ENCODE measurements at regions not wholly inside any gene's neighbourhood (a gene's known extent, or its start where the extent isn't known, plus 50 kb on each side); places are given as distances from the start of the nearest gene placed in this dataset.

DNA sequence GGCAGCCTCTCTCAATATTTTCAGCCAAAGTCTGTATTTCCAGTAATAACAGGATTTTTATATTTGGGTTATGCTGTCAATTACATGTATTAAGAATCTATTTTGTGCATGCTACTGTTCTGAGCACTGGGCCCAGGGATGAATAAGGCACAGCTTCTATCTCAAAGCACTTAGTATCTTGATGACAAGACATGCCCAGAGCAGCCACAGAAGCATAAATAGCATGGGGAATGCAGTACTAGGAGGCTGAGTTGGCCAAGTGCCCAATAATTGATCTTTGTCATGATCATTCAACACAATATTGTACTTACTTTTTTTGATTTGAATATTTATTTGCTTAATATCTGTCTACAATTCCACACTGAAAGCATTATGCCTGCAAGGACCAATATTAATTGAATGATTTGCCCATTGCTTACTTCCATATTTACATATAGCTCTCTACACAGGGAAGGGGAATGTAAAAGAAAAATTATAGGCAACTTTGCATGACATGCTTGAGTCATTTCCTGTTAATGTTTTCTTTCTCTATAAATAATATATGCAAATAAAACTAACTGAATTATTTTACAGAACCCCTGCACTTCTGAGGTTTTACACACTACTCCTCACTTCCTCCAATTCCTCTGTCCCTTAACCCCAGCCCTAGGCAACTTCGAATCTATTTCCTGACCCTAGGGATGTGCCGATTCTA is 298.9 kb upstream of the BMP2 start:
- TF ChIP-seq YY1 (IDR thresholded peaks at IDR 0.05; ENCODE audit: insufficient read depth, insufficient read length) (no peak), SUZ12 (IDR thresholded peaks at IDR 0.05; ENCODE audit: extremely low read depth, insufficient read depth, insufficient read length) (no peak), ZNF274 (IDR thresholded peaks at IDR 0.05; ENCODE audit: low read depth, low read length) (no peak)
- DNase-seq (ENCODE audit: low read depth, low spot score): no peak
- H3K9me3 ChIP-seq (ENCODE audit: insufficient read depth, low read length): no peaks in the 10 kb centered on the region

DNA sequence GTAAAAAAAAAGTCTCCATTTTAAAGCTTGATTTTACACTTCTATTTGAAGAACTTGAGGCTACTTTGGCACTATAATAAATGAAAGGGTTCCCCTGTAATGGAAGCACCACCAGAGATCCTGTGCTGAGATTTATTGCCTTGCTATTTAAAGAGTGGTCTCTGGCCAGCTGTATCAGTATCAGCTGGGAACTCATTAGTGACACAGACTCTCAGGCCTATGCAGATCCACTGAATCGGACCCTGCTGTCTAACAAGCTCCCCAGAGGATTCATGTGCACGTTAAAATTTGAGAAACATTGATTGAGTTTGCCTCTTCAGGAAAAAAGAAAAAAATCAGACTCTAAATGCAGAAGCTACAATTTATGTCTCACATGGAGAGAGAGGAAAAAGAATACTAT is 299.9 kb upstream of the BMP2 start:
- Histone ChIP-seq H3K36me3 (ENCODE audit: insufficient read depth, insufficient read length, low read length) (no peaks in the 10 kb centered on the region), H3K9me3 (ENCODE audit: insufficient read depth, low read length) (no peaks in the 10 kb centered on the region), H3K27me3 (ENCODE audit: insufficient read depth, insufficient read length) (no peaks in the 10 kb centered on the region), H3K9ac (ENCODE audit: insufficient read length, low read depth) (no peak overlapping the region), H3K4me3 (ENCODE audit: insufficient read length, low read depth) (no peak overlapping the region), H3K4me1 (ENCODE audit: insufficient read depth, insufficient read length) (no peaks in the 10 kb centered on the region)
- TF ChIP-seq YY1 (IDR thresholded peaks at IDR 0.05; ENCODE audit: insufficient read depth, insufficient read length): no peak
- TF ChIP-seq SUZ12 (IDR thresholded peaks at IDR 0.05; ENCODE audit: extremely low read depth, insufficient read depth, insufficient read length): no peak
- TF ChIP-seq ZNF274 (IDR thresholded peaks at IDR 0.05; ENCODE audit: low read depth, low read length): no peak
- no peak for DNase-seq (ENCODE audit: low read depth, low spot score)

More for the DNA sequence above, 298.9 kb upstream of the BMP2 start:
- Histone ChIP-seq H3K4me3 (ENCODE audit: insufficient read length, low read depth) (no peak overlapping the region), H3K36me3 (ENCODE audit: insufficient read depth, insufficient read length, low read length) (no peaks in the 10 kb centered on the region), H3K27me3 (ENCODE audit: insufficient read depth, insufficient read length) (no peaks in the 10 kb centered on the region), H3K4me1 (ENCODE audit: insufficient read depth, insufficient read length) (no peaks in the 10 kb centered on the region), H3K9ac (ENCODE audit: insufficient read length, low read depth) (no peak overlapping the region)

DNA sequence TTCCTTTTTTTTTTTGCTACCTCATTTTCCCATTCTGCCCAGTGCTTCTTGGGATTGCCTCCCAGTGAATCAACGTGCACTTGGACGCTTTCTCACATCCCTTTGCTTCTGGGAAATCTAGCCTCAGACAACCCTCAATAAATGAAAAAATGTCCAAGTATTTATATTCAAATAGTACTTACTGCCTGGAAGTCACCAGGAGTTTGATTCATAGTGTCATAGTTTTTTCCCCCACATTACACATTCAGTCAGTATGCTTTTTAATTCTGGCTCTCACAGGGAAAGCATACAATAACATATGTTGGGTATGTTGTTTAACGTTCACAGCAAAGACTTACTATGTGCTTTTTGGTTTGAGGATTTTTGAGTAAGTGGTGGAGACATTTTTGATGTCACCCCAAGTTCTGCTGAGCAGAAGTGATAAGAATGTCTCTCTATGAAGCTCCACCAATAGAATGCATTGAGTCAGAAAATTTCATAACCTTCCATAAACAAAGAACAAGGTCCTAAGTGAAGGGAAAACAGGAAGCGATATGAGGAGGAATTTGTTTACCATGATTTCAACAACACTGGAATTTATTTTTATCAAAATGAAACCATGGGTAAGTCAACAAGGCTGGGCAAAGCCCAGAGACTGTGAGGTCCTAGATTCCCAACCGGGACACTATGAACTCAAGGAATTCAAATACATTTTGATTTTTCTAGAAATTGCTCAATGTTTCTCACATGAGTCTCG is 301.2 kb upstream of the BMP2 start:
- no peak for TF ChIP-seq YY1 (IDR thresholded peaks at IDR 0.05; ENCODE audit: insufficient read depth, insufficient read length)
- TF ChIP-seq ZNF274 (IDR thresholded peaks at IDR 0.05; ENCODE audit: low read depth, low read length): no peak
- no peaks in the 10 kb centered on the region for H3K36me3 ChIP-seq (ENCODE audit: insufficient read depth, insufficient read length, low read length)
- H3K9me3 ChIP-seq (ENCODE audit: insufficient read depth, low read length): no peaks in the 10 kb centered on the region
- no peak overlapping the region for H3K9ac ChIP-seq (ENCODE audit: insufficient read length, low read depth)
- H3K27me3 ChIP-seq (ENCODE audit: insufficient read depth, insufficient read length): no peaks in the 10 kb centered on the region
- H3K4me3 ChIP-seq (ENCODE audit: insufficient read length, low read depth): no peak overlapping the region
- no peak for DNase-seq (ENCODE audit: low read depth, low spot score)
- H3K4me1 ChIP-seq (ENCODE audit: insufficient read depth, insufficient read length): no peaks in the 10 kb centered on the region

DNA sequence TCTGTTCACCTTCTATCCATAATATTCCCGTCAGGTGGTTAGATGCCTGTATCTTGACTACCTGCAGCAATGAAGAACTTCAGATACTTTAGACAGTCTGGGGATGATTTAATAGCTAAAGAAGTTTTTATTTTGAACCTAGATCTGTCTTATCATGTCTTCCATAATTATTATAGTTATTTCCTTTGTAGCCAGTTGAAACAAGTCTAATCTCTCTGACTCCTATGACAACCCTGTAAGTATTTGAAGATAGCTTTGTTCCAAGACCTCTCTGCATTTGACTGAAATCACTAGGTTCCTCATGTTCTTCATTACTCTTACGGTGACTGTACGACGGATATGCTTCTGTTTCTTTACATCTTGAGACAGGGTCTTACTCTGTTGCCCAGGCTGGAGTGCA is 316.6 kb upstream of the BMP2 start:
- H3K36me3 ChIP-seq (ENCODE audit: insufficient read depth, insufficient read length, low read length): no peaks in the 10 kb centered on the region
- H3K4me3 ChIP-seq (ENCODE audit: insufficient read length, low read depth): no peak overlapping the region
- no peaks in the 10 kb centered on the region for H3K4me1 ChIP-seq (ENCODE audit: insufficient read depth, insufficient read length)
- TF ChIP-seq SUZ12 (IDR thresholded peaks at IDR 0.05; ENCODE audit: extremely low read depth, insufficient read depth, insufficient read length) (no peak), ZNF274 (IDR thresholded peaks at IDR 0.05; ENCODE audit: low read depth, low read length) (no peak), YY1 (IDR thresholded peaks at IDR 0.05; ENCODE audit: insufficient read depth, insufficient read length) (no peak)
- no peaks in the 10 kb centered on the region for H3K9me3 ChIP-seq (ENCODE audit: insufficient read depth, low read length)
- DNase-seq (ENCODE audit: low read depth, low spot score): no peak
- no peak overlapping the region for H3K9ac ChIP-seq (ENCODE audit: insufficient read length, low read depth)
- no peaks in the 10 kb centered on the region for H3K27me3 ChIP-seq (ENCODE audit: insufficient read depth, insufficient read length)

DNA sequence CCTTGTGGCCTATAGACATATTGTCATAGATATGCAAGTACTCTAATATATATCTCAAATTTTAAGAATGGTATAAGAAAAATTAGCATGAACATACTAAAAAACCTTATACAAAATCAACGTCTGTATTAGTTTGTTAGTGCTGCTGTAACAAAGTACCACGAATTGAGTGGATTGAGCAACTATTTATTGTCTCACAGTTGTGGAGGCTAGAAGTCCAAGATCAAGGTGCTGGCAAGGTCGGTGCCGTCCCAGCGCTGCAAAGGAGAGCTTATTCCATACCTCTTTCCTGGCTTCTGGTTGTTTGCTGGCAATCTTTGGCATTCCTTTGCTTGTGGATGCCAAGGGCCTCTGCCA is 317.6 kb upstream of the FERMT1 start:
- no peaks in the 10 kb centered on the region for H3K9me3 ChIP-seq (ENCODE audit: insufficient read depth, low read length)
- no peaks in the 10 kb centered on the region for H3K36me3 ChIP-seq (ENCODE audit: insufficient read depth, insufficient read length, low read length)
- TF ChIP-seq SUZ12 (IDR thresholded peaks at IDR 0.05; ENCODE audit: extremely low read depth, insufficient read depth, insufficient read length): no peak
- TF ChIP-seq ZNF274 (IDR thresholded peaks at IDR 0.05; ENCODE audit: low read depth, low read length): no peak
- no peak for TF ChIP-seq YY1 (IDR thresholded peaks at IDR 0.05; ENCODE audit: insufficient read depth, insufficient read length)
- no peak overlapping the region for H3K9ac ChIP-seq (ENCODE audit: insufficient read length, low read depth)
- H3K27me3 ChIP-seq (ENCODE audit: insufficient read depth, insufficient read length): no peaks in the 10 kb centered on the region
- no peak for DNase-seq (ENCODE audit: low read depth, low spot score)
- H3K4me3 ChIP-seq (ENCODE audit: insufficient read length, low read depth): no peak overlapping the region
- no peaks in the 10 kb centered on the region for H3K4me1 ChIP-seq (ENCODE audit: insufficient read depth, insufficient read length)

DNA sequence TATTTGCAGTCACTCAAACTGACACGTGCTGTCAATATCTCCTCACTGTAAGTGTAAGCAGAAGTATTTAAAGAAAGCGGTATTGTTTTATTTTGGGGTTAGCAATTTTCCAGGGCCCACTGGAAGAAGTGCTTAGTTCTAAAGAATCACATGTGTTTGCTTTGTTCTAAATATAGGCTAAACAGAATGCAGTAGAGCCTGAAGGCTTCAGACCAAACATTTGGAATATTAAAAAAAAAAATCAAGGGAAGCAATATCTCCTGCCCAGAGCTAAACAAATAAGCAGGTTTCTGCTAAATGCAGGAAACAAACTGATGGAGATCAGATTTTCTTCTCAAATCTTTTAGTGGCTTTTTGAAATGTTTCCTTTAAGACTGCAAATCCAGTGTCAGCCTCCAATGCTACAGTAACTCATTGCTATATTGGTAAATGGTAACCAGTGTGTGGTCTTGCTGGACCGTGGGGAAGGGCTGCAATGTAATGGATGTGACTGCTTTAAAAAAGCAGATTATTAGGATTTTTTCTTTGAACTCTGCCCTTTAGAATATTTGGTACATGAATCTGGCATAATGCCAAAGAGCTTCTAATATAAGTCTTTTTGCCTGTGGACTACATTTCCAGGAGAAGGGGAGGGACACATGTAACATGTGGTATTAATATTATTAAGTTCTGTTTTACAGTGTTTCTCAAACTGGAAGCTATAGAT is 317.1 kb upstream of the FERMT1 start:
- TF ChIP-seq ZNF274 (IDR thresholded peaks at IDR 0.05; ENCODE audit: low read depth, low read length) (no peak), SUZ12 (IDR thresholded peaks at IDR 0.05; ENCODE audit: extremely low read depth, insufficient read depth, insufficient read length) (no peak), YY1 (IDR thresholded peaks at IDR 0.05; ENCODE audit: insufficient read depth, insufficient read length) (no peak)
- Histone ChIP-seq H3K9me3 (ENCODE audit: insufficient read depth, low read length) (no peaks in the 10 kb centered on the region), H3K9ac (ENCODE audit: insufficient read length, low read depth) (no peak overlapping the region), H3K4me3 (ENCODE audit: insufficient read length, low read depth) (no peak overlapping the region), H3K36me3 (ENCODE audit: insufficient read depth, insufficient read length, low read length) (no peaks in the 10 kb centered on the region), H3K4me1 (ENCODE audit: insufficient read depth, insufficient read length) (no peaks in the 10 kb centered on the region), H3K27me3 (ENCODE audit: insufficient read depth, insufficient read length) (no peaks in the 10 kb centered on the region)
- DNase-seq (ENCODE audit: low read depth, low spot score): no peak

DNA sequence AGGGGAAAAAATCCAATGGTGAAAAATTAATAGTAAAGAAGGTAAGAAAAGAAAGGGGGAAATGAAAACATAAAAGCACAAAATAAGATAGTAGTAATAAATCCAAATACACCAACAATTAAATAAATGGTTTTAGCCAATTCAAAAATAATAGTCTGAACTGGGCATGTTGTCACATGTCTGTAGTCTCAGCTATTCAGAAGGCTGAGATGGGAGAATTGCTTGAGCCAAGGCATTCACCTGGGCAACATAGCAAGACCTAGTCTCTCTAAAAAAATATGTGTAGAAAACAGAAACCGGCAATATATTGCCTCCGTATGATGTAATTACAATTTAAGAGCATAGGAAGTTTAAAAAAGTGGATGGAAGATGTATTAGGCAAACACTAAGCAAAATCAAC is 311.3 kb upstream of the FERMT1 start:
- DNase-seq (ENCODE audit: low read depth, low spot score): no peak
- Histone ChIP-seq H3K27me3 (ENCODE audit: insufficient read depth, insufficient read length) (no peaks in the 10 kb centered on the region), H3K36me3 (ENCODE audit: insufficient read depth, insufficient read length, low read length) (no peaks in the 10 kb centered on the region), H3K9me3 (ENCODE audit: insufficient read depth, low read length) (no peaks in the 10 kb centered on the region; the same call in 1 of the 2 replicates), H3K4me3 (ENCODE audit: insufficient read length, low read depth) (no peak overlapping the region), H3K4me1 (ENCODE audit: insufficient read depth, insufficient read length) (no peaks in the 10 kb centered on the region), H3K9ac (ENCODE audit: insufficient read length, low read depth) (no peak overlapping the region)
- TF ChIP-seq SUZ12 (IDR thresholded peaks at IDR 0.05; ENCODE audit: extremely low read depth, insufficient read depth, insufficient read length) (no peak), ZNF274 (IDR thresholded peaks at IDR 0.05; ENCODE audit: low read depth, low read length) (no peak), YY1 (IDR thresholded peaks at IDR 0.05; ENCODE audit: insufficient read depth, insufficient read length) (no peak)

All from NT2/D1 (cell line).